HCT116 (cell line): ENCODE measurements at regions not wholly inside any gene's neighbourhood (a gene's known extent, or its start where the extent isn't known, plus 50 kb on each side); places are given as distances from the start of the nearest gene placed in this dataset.
A peak's percentile ranks its signal among the peaks of the same experiment; 100 is the strongest.

ENCODE experiments used
- ATAC-seq: fragments of 200-7000 bp; cut with Tn5 transposase; 2 replicates; pipeline ENCODE4 v1.9.1; 2020; ENCODE audit warnings: mild to moderate bottlenecking, moderate library complexity
- BruUV-seq: library from RNA; stranded (reverse); fragments of 400-500 nt; replicated peaks from 2 replicates; lab custom pipeline; 2021; lab: Mats Ljungman, UMichigan
- CTCF ChIA-PET: fragments of 300-600 bp; sonication (Branson Sonifier 250); formaldehyde crosslinking; loops from one replicate; lab custom pipeline; 2021; ENCODE audit warnings: antibody characterized with exemption; lab: Charles Lee
- POLR2A ChIA-PET: fragments of 300-600, 350-600 bp; sonication (Branson Sonifier 250); formaldehyde crosslinking; loops from one replicate; lab custom pipeline; 2021; ENCODE audit warnings: antibody characterized with exemption; lab: Charles Lee
- RAD21 ChIA-PET, 2 experiments: fragments of 300-600 bp; sonication (Branson Sonifier 250); formaldehyde crosslinking; loops; one replicate each; lab custom pipeline; 2023; ENCODE audit warnings: low total read pairs in 2 of 2; ENCODE audit not compliant: uncharacterized antibody in 2 of 2, unreplicated experiment in 2 of 2, low non-redundant PET in 1 of 2; lab: Charles Lee
- DNase-seq: peaks from one replicate; pipeline ENCODE4 v3.0.0-alpha.2; 2010; ENCODE audit warnings: low read depth, low spot score
- H2AFZ ChIP-seq: fragments of 200-600 bp; shearing (Covaris generic), sonication (generic); 2 replicates; pipeline ENCODE4 v1.6.1; 2017; ENCODE audit warnings: low read depth, mixed run types, mixed read lengths, antibody characterized with exemption, low read length; ENCODE audit not compliant: poor library complexity, severe bottlenecking
- H3K27ac ChIP-seq: 2 replicates; pipeline ENCODE4 v1.5.1; 2012; ENCODE audit warnings: low read depth, low read length
- H3K27me3 ChIP-seq: fragments of 200-600 bp; sonication (generic); 2 replicates; pipeline ENCODE4 v1.6.1; 2016; ENCODE audit warnings: mixed run types, low read length, mixed read lengths; ENCODE audit not compliant: insufficient read depth
- H3K36me3 ChIP-seq, 2 experiments: fragments of 200-500 bp in 1 of 2; fragments of 200-600 bp in 1 of 2; sonication (Bioruptor generic) in 1 of 2; sonication (generic) in 1 of 2; 2 replicates each; pipeline versions ENCODE4 v1.5.1 to v1.6.1; 2014 to 2016; ENCODE audit warnings: low read length in 2 of 2, inconsistent platforms in 1 of 2, mixed read lengths in 1 of 2, mixed run types in 1 of 2; ENCODE audit not compliant: insufficient read depth in 2 of 2, control insufficient read depth in 1 of 2
- H3K4me1 ChIP-seq, 2 experiments: fragments of 200-600 bp in 1 of 2; sonication (generic) in 1 of 2; 2 replicates each; pipeline versions ENCODE4 v1.5.1 to v1.6.1; 2012 to 2017; ENCODE audit warnings: low read length in 2 of 2, inconsistent platforms in 1 of 2, mild to moderate bottlenecking in 1 of 2, mixed read lengths in 1 of 2, mixed run types in 1 of 2, moderate library complexity in 1 of 2; ENCODE audit not compliant: insufficient read depth in 2 of 2, control insufficient read depth in 1 of 2
- H3K4me2 ChIP-seq: fragments of 200-600 bp; sonication (generic); 2 replicates; pipeline ENCODE4 v1.6.1; 2017; ENCODE audit warnings: mixed run types, low read length, mixed read lengths
- H3K4me3 ChIP-seq, 2 experiments: fragments of 200-600 bp in 1 of 2; sonication (generic) in 1 of 2; replicated peaks in 1 of 2; 2 replicates each; pipeline ENCODE4 v1.5.1; 2011 to 2016; ENCODE audit warnings: low read length in 2 of 2, control low read depth in 1 of 2, low read depth in 1 of 2, mild to moderate bottlenecking in 1 of 2, mixed read lengths in 1 of 2, mixed run types in 1 of 2
- H3K79me2 ChIP-seq: fragments of 200-600 bp; sonication (generic); 2 replicates; pipeline ENCODE4 v1.6.1; 2017; ENCODE audit warnings: mild to moderate bottlenecking, mixed run types, low read length, moderate library complexity, mixed read lengths; ENCODE audit not compliant: insufficient read depth
- H3K9ac ChIP-seq: fragments of 200-600 bp; sonication (generic); 2 replicates; pipeline ENCODE4 v1.6.1; 2016; ENCODE audit warnings: low read length, mixed read lengths
- H3K9me2 ChIP-seq: fragments of 200-600 bp; sonication (generic), shearing (Covaris generic); 2 replicates; pipeline ENCODE4 v1.6.1; 2017; ENCODE audit warnings: mixed run types, mild to moderate bottlenecking, moderate library complexity; ENCODE audit not compliant: insufficient read depth
- H3K9me3 ChIP-seq, 2 experiments: fragments of 200-500 bp in 1 of 2; fragments of 200-600 bp in 1 of 2; sonication (Bioruptor generic) in 1 of 2; sonication (generic) in 1 of 2; 2 replicates each; pipeline ENCODE4 v1.6.1; 2014 to 2017; ENCODE audit warnings: low read length in 2 of 2, mixed read lengths in 2 of 2, inconsistent platforms in 1 of 2, low read depth in 1 of 2, mild to moderate bottlenecking in 1 of 2, mixed run types in 1 of 2, moderate library complexity in 1 of 2; ENCODE audit not compliant: control insufficient read depth in 1 of 2, insufficient read depth in 1 of 2
- H4K20me1 ChIP-seq: fragments of 200-600 bp; sonication (generic), shearing (Covaris generic); 2 replicates; pipeline ENCODE4 v1.6.1; 2017; ENCODE audit warnings: mixed run types, mild to moderate bottlenecking, moderate library complexity; ENCODE audit not compliant: insufficient read depth
- EGR1 ChIP-seq: IDR thresholded peaks from 2 replicates; pipeline ENCODE4 v1.6.1; 2012; ENCODE audit warnings: low read depth
- EZH2phosphoT487 ChIP-seq: fragments of 200-600 bp; IDR thresholded peaks from 2 replicates; pipeline ENCODE4 v1.6.1; 2018; ENCODE audit warnings: antibody characterized with exemption, borderline replicate concordance
- MAX ChIP-seq: IDR thresholded peaks from 2 replicates; pipeline ENCODE4 v1.6.1; 2012
- RAD21 ChIP-seq: IDR thresholded peaks from 2 replicates; pipeline ENCODE4 v1.6.1; 2012; ENCODE audit warnings: low read depth, mild to moderate bottlenecking
- REST ChIP-seq: IDR thresholded peaks from 2 replicates; pipeline ENCODE4 v1.6.1; 2012; ENCODE audit warnings: low read depth
- SIN3A ChIP-seq: IDR thresholded peaks from 2 replicates; pipeline ENCODE4 v1.6.1; 2012; ENCODE audit warnings: low read depth
- SP1 ChIP-seq: IDR thresholded peaks from 2 replicates; pipeline ENCODE4 v1.6.1; 2012; ENCODE audit warnings: low read depth
- ZBTB33 ChIP-seq: IDR thresholded peaks from 2 replicates; pipeline ENCODE4 v1.6.1; 2011; ENCODE audit warnings: mild to moderate bottlenecking, low read length, moderate library complexity; ENCODE audit not compliant: insufficient replicate concordance; ENCODE audit errors: extremely low read depth
- ZFX ChIP-seq: fragments of 450-650 bp; IDR thresholded peaks from 2 replicates; pipeline ENCODE4 v1.6.1; 2017
- ZNF274 ChIP-seq: fragments of 200-500 bp; sonication (Bioruptor generic); IDR thresholded peaks from 2 replicates; pipeline ENCODE4 v1.6.1; 2014; ENCODE audit warnings: mild to moderate bottlenecking, low read depth, low read length, inconsistent platforms
- intact Hi-C: fragments of 100-400 bp; cut with micrococcal nuclease; formaldehyde crosslinking; loops from 2 replicates; pipeline ENCODE4 v1.10.0; 2022

- DNase-seq, result peak; percentile 6
These were observed 110.7 kb downstream of the BTG1 start for GRCh38 chr12:92034858-92035401.

More at GRCh38 chr12:92034858-92035401, 110.7 kb downstream of the BTG1 start:
- ChIA-PET RAD21 (no interaction called here), POLR2A (no interaction called here), CTCF (no interaction called here)
- TF ChIP-seq SP1 (peak; percentile 18; the same call in 1 of the 2 replicates), EGR1 (no peak), ZFX (no peak), SIN3A (no peak), REST (no peak), ZNF274 (no peak), ZBTB33 (no peak), MAX (peak; percentile 65; the same call in 1 of the 2 replicates), EZH2phosphoT487 (no peak), RAD21 (0 out of 2 replicates have a peak, but pooled peaks have one; percentile 2)
- Histone ChIP-seq H3K36me3 (no peaks in the 10 kb centered on the region), H3K4me2 (peak overlapping the region; percentile 61), H3K9me3 (no peaks in the 10 kb centered on the region), H3K27ac (no peak overlapping the region), H2AFZ (peak overlapping the region; percentile 52), H4K20me1 (no peaks in the 10 kb centered on the region), H3K4me1 (peaks cover 0 to 8% of the 10 kb centered on the region in 2 experiments; a peak in 2 of 4 replicates), H3K27me3 (no peaks in the 10 kb centered on the region), H3K79me2 (no peaks in the 10 kb centered on the region), H3K9me2 (no peaks in the 10 kb centered on the region), H3K4me3 (peak overlapping the region in 1 of 2 experiments; percentile 34; a peak in 1 of 4 replicates), H3K9ac (no peak overlapping the region)
- BruUV-seq, result no TSS peak
- ATAC-seq, result peak; percentile 63
- intact Hi-C loops, result no loop called here
